Transverse colon (tissue), 4 donors: ENCODE measurements at regions not wholly inside any gene's neighbourhood (a gene's known extent, or its start where the extent isn't known, plus 50 kb on each side); places are given as distances from the start of the nearest gene placed in this dataset.

ENCODE experiments used
- DNase-seq: peaks from one replicate; pipeline ENCODE4 v3.0.0-alpha.2; 2019
- H3K27ac ChIP-seq, 4 donors: fragments of 200-600 bp; sonication (generic); 2 replicates each; pipeline ENCODE4 v1.5.1; 2016 to 2018; ENCODE audit warnings: inconsistent platforms in 4 of 4
- H3K27me3 ChIP-seq: fragments of 200-600 bp; sonication (generic); 2 replicates; pipeline ENCODE4 v1.5.1; 2017; ENCODE audit warnings: inconsistent platforms
- H3K36me3 ChIP-seq, 4 donors: fragments of 200-600 bp; sonication (generic); 2 replicates each; pipeline ENCODE4 v1.5.1; 2017 to 2019; ENCODE audit warnings: inconsistent platforms in 4 of 4
- H3K4me1 ChIP-seq, 4 donors: fragments of 200-600 bp; sonication (generic); 2 replicates each; pipeline ENCODE4 v1.5.1; 2017 to 2020; ENCODE audit warnings: inconsistent platforms in 4 of 4
- H3K4me3 ChIP-seq, 4 donors: fragments of 200-600 bp; sonication (generic); 1 replicate in 1 of 4; 2 replicates in 3 of 4; pipeline versions ENCODE4 v1.5.1 to v1.6.1; 2017 to 2019; ENCODE audit warnings: inconsistent platforms in 4 of 4
- H3K9me3 ChIP-seq, 2 donors: fragments of 200-600 bp; sonication (generic); 2 replicates each; pipeline ENCODE4 v1.5.1; 2017 to 2019; ENCODE audit warnings: inconsistent platforms in 2 of 2
- EP300 ChIP-seq: sonication (generic); formaldehyde crosslinking; IDR thresholded peaks from one replicate; pipeline ENCODE4 v1.6.1; 2017; ENCODE audit warnings: antibody characterized with exemption, low read depth
- POLR2A ChIP-seq: fragments of 450-650 bp; IDR thresholded peaks from one replicate; pipeline ENCODE4 v1.6.1; 2016; ENCODE audit warnings: antibody characterized with exemption, mild to moderate bottlenecking, moderate library complexity
- POLR2AphosphoS5 ChIP-seq, 3 donors: sonication (generic); formaldehyde crosslinking; IDR thresholded peaks; one replicate each; pipeline ENCODE4 v1.6.1; 2016; ENCODE audit warnings: antibody characterized with exemption in 3 of 3
- WGBS, 2 donors: methylation state at CpG; one replicate each; pipeline ENCODE4 v1.1.5; 2018; ENCODE audit warnings: low coverage in 1 of 2; 5-methylcytosine and 5-hydroxymethylcytosine counted together
- in situ Hi-C, 4 donors: fragments of 200-750 bp; cut with MboI; loops; one replicate each; pipeline versions ENCODE4 v1.15.0 to v1.15.1; 2017; ENCODE audit warnings: low sequenced_read_pairs in 3 of 4, low pct_ligation_motif_present in 1 of 4, low pct_unique_long_range_greater_than_20kb in 1 of 4
- intact Hi-C: fragments of 100-400 bp; cut with DNase I; formaldehyde crosslinking; loops from one replicate; pipeline ENCODE4 v1.15.1; 2023; ENCODE audit warnings: low total_unique reads
- TF ChIP-seq, protein P1 (sequence below), 5 experiments: fragments of 200-600 bp in 3 of 5; fragments of 450-650 bp in 2 of 5; sonication (generic) in 3 of 5; IDR thresholded peaks; 1 replicate in 2 of 5; 2 replicates in 3 of 5; pipeline ENCODE4 v1.5.1; 2016 to 2017; ENCODE audit warnings: antibody characterized with exemption in 5 of 5, inconsistent platforms in 3 of 5, mild to moderate bottlenecking in 2 of 5, moderate library complexity in 1 of 5

DNA sequence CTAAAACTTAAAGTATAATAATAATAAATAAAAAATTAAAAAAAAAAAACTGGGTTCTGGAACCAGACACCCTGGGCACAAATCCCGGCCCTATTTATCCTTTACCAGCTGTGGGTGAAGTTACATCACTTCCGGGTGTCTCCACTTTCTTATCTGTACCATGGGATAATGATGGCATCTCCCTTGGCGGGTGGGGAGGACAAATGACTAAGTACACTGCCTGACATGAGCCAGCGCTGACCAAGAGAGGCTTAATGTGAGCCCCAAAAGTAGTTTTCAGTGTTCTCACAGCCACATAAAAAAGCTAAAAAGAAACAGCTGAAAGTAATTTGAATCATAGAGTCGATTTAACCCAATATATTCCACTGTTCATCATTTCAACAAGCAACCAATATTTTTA lies 424.9 kb downstream of the SOX9 start:
- H3K27ac ChIP-seq, result no peak overlapping the region
- in situ Hi-C loops (loop anchor here (10.0 to 25.0 kb wide), 6 partner anchors 283 to 1908 kb away; no protein-coding TSS in a partner anchor), intact Hi-C loops (loop anchor here (10.0 kb wide), 1 partner anchor 1071 kb away; no protein-coding TSS in a partner anchor)
- no peak overlapping the region for H3K4me3 ChIP-seq
- TF ChIP-seq EP300, result no peak
- no peak for TF ChIP-seq POLR2AphosphoS5 (IDR thresholded peaks at IDR 0.05)
- no peak for TF ChIP-seq POLR2A
- TF ChIP-seq, protein P1, sequence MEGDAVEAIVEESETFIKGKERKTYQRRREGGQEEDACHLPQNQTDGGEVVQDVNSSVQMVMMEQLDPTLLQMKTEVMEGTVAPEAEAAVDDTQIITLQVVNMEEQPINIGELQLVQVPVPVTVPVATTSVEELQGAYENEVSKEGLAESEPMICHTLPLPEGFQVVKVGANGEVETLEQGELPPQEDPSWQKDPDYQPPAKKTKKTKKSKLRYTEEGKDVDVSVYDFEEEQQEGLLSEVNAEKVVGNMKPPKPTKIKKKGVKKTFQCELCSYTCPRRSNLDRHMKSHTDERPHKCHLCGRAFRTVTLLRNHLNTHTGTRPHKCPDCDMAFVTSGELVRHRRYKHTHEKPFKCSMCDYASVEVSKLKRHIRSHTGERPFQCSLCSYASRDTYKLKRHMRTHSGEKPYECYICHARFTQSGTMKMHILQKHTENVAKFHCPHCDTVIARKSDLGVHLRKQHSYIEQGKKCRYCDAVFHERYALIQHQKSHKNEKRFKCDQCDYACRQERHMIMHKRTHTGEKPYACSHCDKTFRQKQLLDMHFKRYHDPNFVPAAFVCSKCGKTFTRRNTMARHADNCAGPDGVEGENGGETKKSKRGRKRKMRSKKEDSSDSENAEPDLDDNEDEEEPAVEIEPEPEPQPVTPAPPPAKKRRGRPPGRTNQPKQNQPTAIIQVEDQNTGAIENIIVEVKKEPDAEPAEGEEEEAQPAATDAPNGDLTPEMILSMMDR (IDR thresholded peaks at IDR 0.05), result no peak
- no peak for DNase-seq
- WGBS, 2 donors, result 83 to 90% methylated on average over 4 to 5 of the region's 5 CpGs
- H3K36me3 ChIP-seq, result no peaks in the 10 kb centered on the region
- H3K4me1 ChIP-seq, result no peaks in the 10 kb centered on the region
- H3K27me3 ChIP-seq, result no peaks in the 10 kb centered on the region
- H3K9me3 ChIP-seq, result no peaks in the 10 kb centered on the region

DNA sequence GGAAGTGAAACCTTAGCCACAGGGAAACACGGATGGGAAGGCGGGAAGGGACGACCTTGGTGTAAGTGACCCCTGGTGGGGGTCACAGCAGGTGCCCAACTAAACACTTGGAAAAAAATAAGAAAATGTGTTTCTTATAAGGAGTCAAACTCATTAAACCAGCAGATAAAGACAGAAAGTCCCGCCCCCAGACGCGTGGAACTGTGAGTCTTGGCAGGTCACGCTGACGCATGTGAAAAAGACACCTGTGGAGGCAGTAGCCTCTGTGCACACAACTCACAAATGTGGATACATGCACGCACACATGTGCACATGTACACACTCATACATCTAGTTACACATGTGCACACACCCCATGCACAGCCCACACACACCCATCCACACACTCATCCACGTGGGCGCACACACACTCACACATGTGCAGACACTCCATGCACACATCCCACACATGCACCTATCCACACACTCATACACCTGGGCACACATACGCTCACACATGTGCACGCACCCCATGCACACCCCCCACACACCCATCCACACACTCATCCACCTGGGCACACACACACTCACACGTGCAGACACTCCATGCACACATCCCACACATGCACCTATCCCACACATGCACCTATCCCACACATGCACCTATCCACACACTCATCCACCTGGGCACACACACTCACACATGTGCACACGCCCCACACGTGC lies 432.4 kb downstream of the SOX9 start:
- TF ChIP-seq, protein P1 (IDR thresholded peaks at IDR 0.05), result no peak
- no peak for TF ChIP-seq POLR2A
- no peak for TF ChIP-seq POLR2AphosphoS5 (IDR thresholded peaks at IDR 0.05)
- no peak for TF ChIP-seq EP300
- 82 to 94% methylated on average over 3 to 16 of the region's 16 CpGs for WGBS, 2 donors
- Histone ChIP-seq H3K36me3 (no peaks in the 10 kb centered on the region), H3K27ac (no peak overlapping the region), H3K4me3 (no peak overlapping the region), H3K4me1 (no peaks in the 10 kb centered on the region), H3K27me3 (no peaks in the 10 kb centered on the region), H3K9me3 (no peaks in the 10 kb centered on the region)
- DNase-seq, result no peak
- intact Hi-C loops (no loop called here), in situ Hi-C loops (loop anchor here (10.0 to 25.0 kb wide), 6 partner anchors 172 to 809 kb away; partner anchors contain the start of genes COG1 (in 3 of the 4) and SSTR2 (in 1 of the 4))

DNA sequence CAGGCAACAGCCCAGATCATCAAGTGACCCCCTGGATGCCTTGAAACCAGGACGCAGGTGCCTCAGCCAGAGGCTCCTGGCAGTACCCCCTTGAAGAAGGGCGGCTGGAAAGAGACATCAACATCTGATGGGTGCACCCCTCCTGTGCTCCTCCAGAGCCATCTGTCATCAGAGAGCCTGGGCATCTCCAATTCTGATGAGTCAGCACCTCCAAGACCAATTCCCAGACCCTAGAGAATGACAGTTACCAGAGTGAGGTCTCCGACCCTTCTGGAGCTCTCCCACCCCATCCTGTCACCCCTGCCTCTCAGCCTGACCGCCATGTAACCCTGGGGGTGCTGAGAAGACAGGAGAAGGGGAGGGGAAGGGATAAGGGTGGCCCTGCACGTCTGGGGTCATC lies 433.7 kb downstream of the SOX9 start:
- Histone ChIP-seq H3K27ac (no peak overlapping the region), H3K9me3 (no peaks in the 10 kb centered on the region), H3K4me1 (no peaks in the 10 kb centered on the region), H3K4me3 (no peak overlapping the region), H3K27me3 (no peaks in the 10 kb centered on the region), H3K36me3 (no peaks in the 10 kb centered on the region)
- intact Hi-C loops, result no loop called here
- no peak for TF ChIP-seq POLR2AphosphoS5 (IDR thresholded peaks at IDR 0.05)
- TF ChIP-seq EP300, result no peak
- TF ChIP-seq, protein P1 (IDR thresholded peaks at IDR 0.05), result no peak
- TF ChIP-seq POLR2A, result no peak
- 67% methylated on average over 5 of the region's 5 CpGs; no CpG with 5 or more reads in 1 of the 2 donors for WGBS, 2 donors
- in situ Hi-C loops, result loop anchor here (10.0 to 25.0 kb wide), 6 partner anchors 170 to 808 kb away; partner anchors contain the start of genes COG1 (in 3 of the 4) and SSTR2 (in 1 of the 4)
- DNase-seq, result no peak

DNA sequence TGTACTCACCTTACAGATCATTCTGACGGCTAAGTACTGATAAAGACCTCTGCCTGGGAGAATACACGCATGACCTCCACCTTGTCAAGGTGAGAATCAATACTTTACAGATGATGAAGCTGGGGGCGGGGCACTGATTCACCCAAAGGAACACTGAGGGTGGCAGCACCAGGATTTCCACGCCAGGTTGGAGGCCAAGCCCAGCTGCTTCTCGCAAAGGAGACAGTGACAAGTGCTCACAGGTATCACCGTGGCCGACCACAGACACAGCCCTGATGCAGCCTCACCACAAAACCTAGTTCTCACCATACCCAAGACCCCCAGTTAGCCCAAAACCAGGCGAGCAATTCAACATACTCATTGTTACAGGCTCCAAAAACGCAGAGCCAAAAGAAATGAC lies 434.2 kb downstream of the SOX9 start:
- in situ Hi-C loops (loop anchor here (10.0 to 25.0 kb wide), 6 partner anchors 170 to 807 kb away; partner anchors contain the start of genes COG1 (in 3 of the 4) and SSTR2 (in 1 of the 4)), intact Hi-C loops (no loop called here)
- WGBS, 2 donors, result 73% methylated on average over 9 of the region's 9 CpGs; no CpG with 5 or more reads in 1 of the 2 donors
- TF ChIP-seq EP300 (no peak), POLR2AphosphoS5 (IDR thresholded peaks at IDR 0.05) (no peak)
- no peak for DNase-seq
- Histone ChIP-seq H3K27me3 (no peaks in the 10 kb centered on the region), H3K4me3 (no peak overlapping the region), H3K4me1 (no peaks in the 10 kb centered on the region), H3K27ac (no peak overlapping the region), H3K36me3 (no peaks in the 10 kb centered on the region), H3K9me3 (no peaks in the 10 kb centered on the region)
